ENCODE measurements at regions not wholly inside any gene's neighbourhood (a gene's known extent, or its start where the extent isn't known, plus 50 kb on each side); places are given as distances from the start of the nearest gene placed in this dataset.

GRCh38 chr9:16987026-16987425 lies 116.6 kb upstream of the BNC2 start (continued):
- no peak for TF ChIP-seq CHD7 (IDR thresholded peaks at IDR 0.05; ENCODE audit: insufficient replicate concordance, low read length)
- no peak for TF ChIP-seq NANOG (IDR thresholded peaks at IDR 0.05; ENCODE audit: insufficient read depth, low read depth, low read length, poor library complexity, severe bottlenecking)
- no peak for TF ChIP-seq SP1 (IDR thresholded peaks at IDR 0.05; ENCODE audit: low read depth, low read length)
- TF ChIP-seq, protein P1, sequence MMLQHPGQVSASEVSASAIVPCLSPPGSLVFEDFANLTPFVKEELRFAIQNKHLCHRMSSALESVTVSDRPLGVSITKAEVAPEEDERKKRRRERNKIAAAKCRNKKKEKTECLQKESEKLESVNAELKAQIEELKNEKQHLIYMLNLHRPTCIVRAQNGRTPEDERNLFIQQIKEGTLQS (IDR thresholded peaks at IDR 0.05; ENCODE audit: insufficient read depth, low read depth, low read length), result no peak
- TF ChIP-seq KDM5A (IDR thresholded peaks at IDR 0.05; ENCODE audit: low read length), result no peak
- no peak for TF ChIP-seq RNF2 (IDR thresholded peaks at IDR 0.05; ENCODE audit: borderline replicate concordance, low read depth, low read length, missing control alignments, poor library complexity, severe bottlenecking)
- no peak for TF ChIP-seq SP2 (IDR thresholded peaks at IDR 0.05; ENCODE audit: low read length)
- TF ChIP-seq TAF1 (IDR thresholded peaks at IDR 0.05; ENCODE audit: low read depth, low read length), result no peak

Measured in H1 (cell line).